GM21723 (cell line): ENCODE measurements at regions not wholly inside any gene's neighbourhood (a gene's known extent, or its start where the extent isn't known, plus 50 kb on each side); places are given as distances from the start of the nearest gene placed in this dataset.

Experiments
- ATAC-seq: cut with Tn5 transposase; IDR thresholded peaks from one replicate; pipeline ENCODE4 v1.9.1; 2021; ENCODE audit warnings: mild to moderate bottlenecking, moderate library complexity; ENCODE audit not compliant: unreplicated experiment

- no peak for ATAC-seq
Measured at GRCh38 chrX:30951003-30951402, 61.9 kb upstream of the TAB3 start.

GRCh38 chrX:30950391-30950790, 61.3 kb upstream of the TAB3 start:
- ATAC-seq: no peak

DNA sequence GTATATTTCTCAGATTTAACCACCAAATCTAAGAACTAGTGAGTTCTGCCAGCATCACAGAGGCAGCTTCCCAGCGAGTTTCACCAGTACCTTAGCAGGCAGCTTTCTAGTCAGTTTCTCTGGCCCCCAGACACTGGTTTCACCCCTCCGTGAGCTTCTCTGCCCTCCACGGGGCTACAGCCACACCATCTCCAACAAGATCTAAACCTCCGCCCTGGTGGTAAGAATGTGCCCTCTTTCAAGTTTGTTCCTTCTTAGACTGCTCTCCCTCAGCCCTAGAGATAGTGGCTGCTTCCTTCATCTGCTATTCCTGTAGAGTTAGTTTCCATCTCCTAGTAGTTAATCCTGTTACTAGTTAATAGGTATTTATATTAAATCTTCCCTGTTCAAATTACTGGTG, 60.5 kb upstream of the TAB3 start:
- ATAC-seq: no peak

- no peak for ATAC-seq
Measured at GRCh38 chrX:30948626-30949025, 59.6 kb upstream of the TAB3 start.

DNA sequence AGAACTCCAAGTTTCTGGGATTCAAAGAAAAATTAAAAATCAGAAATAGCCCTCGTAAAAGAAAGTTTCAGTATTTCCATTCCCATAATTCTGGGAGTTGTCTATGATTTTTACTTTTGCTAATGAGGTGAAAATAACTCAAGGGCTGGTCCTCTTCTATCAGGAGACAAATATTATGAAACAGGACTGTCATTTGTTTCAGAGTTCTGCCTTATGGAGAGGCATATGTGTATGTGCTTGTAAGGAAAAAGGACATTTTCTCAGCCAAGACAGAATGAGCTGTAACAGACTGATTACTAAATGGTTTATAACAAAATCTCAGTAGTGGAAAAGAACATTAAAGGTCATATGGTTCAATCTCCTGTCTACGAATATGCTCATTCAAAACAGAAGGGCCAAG, 59.0 kb upstream of the TAB3 start:
- ATAC-seq: no peak

DNA sequence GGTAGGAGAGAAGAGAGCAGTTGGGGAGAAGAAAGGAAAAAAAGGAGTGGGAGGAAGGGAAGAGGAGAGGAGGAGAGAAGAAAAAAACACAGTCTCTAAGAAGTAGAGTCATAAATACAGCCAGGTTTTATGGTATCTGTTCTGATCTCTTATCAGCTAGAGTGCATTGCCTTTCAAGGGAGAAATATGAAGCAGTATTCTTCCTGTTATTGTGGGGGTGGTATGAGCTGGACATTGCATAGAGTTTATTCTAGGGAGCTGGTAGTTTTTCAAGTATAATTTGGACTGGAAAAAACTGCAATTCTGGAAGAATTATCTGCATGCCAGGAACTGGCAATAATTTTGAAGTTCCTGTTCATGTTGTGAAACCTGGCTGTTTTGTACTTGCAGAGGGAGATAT, 54.9 kb upstream of the TAB3 start:
- ATAC-seq: no peak

DNA sequence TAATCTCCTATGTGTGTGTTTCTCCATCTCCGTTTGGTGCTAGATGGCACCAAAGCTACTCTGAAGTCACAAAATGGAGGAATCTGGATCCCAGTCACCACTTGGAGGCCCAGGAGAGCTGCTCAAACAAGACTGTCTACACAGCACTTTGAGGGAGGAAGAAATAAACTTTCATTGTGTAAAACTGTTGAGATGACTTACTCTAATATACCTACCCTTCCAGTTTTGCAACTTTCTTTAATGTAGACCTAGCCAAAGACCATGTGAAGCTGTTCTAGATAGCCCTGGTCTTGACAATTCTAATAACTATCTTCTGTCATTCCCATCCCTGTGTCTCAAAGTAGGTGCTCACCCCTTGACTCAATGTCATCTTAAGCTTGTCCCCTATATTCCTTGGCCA, 52.8 kb upstream of the TAB3 start:
- no peak for ATAC-seq

DNA sequence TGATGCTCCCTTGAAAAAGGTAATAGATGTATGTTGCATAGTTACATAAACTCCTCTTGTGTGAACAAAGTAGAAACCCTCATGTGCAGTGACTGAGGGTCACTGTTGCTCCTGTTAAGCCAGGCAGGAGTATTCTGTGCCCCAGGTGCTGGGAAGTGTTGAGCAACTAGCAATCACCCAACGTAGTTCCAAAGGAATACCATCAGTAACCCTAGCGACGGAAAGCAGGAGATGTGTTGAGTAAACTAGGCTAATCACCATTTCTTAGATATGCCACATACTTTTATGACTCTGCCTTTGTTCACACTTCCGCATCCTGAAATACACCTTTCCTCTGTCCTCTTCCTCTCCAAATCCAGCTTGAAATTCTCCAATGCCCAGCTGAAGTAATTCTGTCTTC, 50.9 kb upstream of the TAB3 start:
- ATAC-seq: no peak
